MM.1S (cell line): ENCODE measurements at regions not wholly inside any gene's neighbourhood (a gene's known extent, or its start where the extent isn't known, plus 50 kb on each side); places are given as distances from the start of the nearest gene placed in this dataset.

Experiments
- DNase-seq: peaks from one replicate; pipeline ENCODE4 v3.0.0-alpha.2; 2015
- H2AFZ ChIP-seq: fragments of 300-600 bp; sonication (generic); 2 replicates; pipeline ENCODE4 v1.6.0; 2016; ENCODE audit warnings: antibody characterized with exemption, low read length
- H3F3A ChIP-seq: fragments of 300-600 bp; sonication (generic); 2 replicates; pipeline ENCODE4 v1.6.1; 2016; ENCODE audit warnings: mild to moderate bottlenecking, antibody characterized with exemption, low read length, moderate library complexity, mixed read lengths; ENCODE audit not compliant: insufficient read depth
- H3K27ac ChIP-seq: fragments of 300-600 bp; sonication (generic); 2 replicates; pipeline ENCODE4 v1.5.1; 2016; ENCODE audit warnings: mild to moderate bottlenecking, low read length
- H3K27me3 ChIP-seq: fragments of 300-600 bp; sonication (generic); replicated peaks from 2 replicates; pipeline ENCODE4 v1.6.0; 2016; ENCODE audit warnings: low read length; ENCODE audit not compliant: insufficient read depth
- H3K36me3 ChIP-seq: fragments of 300-600 bp; sonication (generic); replicated peaks from 2 replicates; pipeline ENCODE4 v1.6.1; 2016; ENCODE audit warnings: mild to moderate bottlenecking, low read length, mixed read lengths; ENCODE audit not compliant: insufficient read depth
- H3K4me1 ChIP-seq: fragments of 300-600 bp; sonication (generic); 2 replicates; pipeline ENCODE4 v1.6.1; 2016; ENCODE audit warnings: low read length, mixed read lengths
- H3K4me2 ChIP-seq: fragments of 300-600 bp; sonication (generic); 2 replicates; pipeline ENCODE4 v1.6.0; 2016; ENCODE audit warnings: low read depth, low read length
- H3K4me3 ChIP-seq: fragments of 300-600 bp; sonication (generic); 2 replicates; pipeline ENCODE4 v1.5.1; 2016; ENCODE audit warnings: low read length, mixed read lengths
- H3K79me2 ChIP-seq: fragments of 300-600 bp; sonication (generic); 2 replicates; pipeline ENCODE4 v1.6.1; 2016; ENCODE audit warnings: mixed run types, low read length, mixed read lengths
- H3K9ac ChIP-seq: fragments of 300-600 bp; sonication (generic); 2 replicates; pipeline ENCODE4 v1.6.1; 2016; ENCODE audit warnings: low read length, mixed read lengths
- H3K9me2 ChIP-seq: fragments of 300-600 bp; sonication (generic); replicated peaks from 2 replicates; pipeline ENCODE4 v1.6.1; 2016; ENCODE audit warnings: mild to moderate bottlenecking, low read length, mixed read lengths; ENCODE audit not compliant: insufficient read depth
- H3K9me3 ChIP-seq: fragments of 300-600 bp; sonication (generic); replicated peaks from 2 replicates; pipeline ENCODE4 v1.6.1; 2016; ENCODE audit warnings: mild to moderate bottlenecking, low read length, mixed read lengths; ENCODE audit not compliant: insufficient read depth
- H4K20me1 ChIP-seq: fragments of 300-600 bp; sonication (generic); 2 replicates; pipeline ENCODE4 v1.6.1; 2016; ENCODE audit warnings: mild to moderate bottlenecking, low read length, moderate library complexity, mixed read lengths; ENCODE audit not compliant: insufficient read depth
- EZH2 ChIP-seq: fragments of 300-600 bp; sonication (generic); optimal IDR thresholded peaks from 2 replicates; pipeline ENCODE3; 2017; ENCODE audit warnings: low read depth, mild to moderate bottlenecking, antibody characterized with exemption, low read length, mixed read lengths
- EZH2phosphoT487 ChIP-seq: fragments of 300-600 bp; sonication (generic); IDR thresholded peaks from 2 replicates; pipeline ENCODE4 v1.6.1; 2018; ENCODE audit warnings: antibody characterized with exemption, low read length
- TF ChIP-seq, protein P1 (sequence below): fragments of 300-600 bp; sonication (generic); IDR thresholded peaks from 2 replicates; pipeline ENCODE4 v1.5.1; 2016; ENCODE audit warnings: antibody characterized with exemption, low read length, mixed read lengths

DNA sequence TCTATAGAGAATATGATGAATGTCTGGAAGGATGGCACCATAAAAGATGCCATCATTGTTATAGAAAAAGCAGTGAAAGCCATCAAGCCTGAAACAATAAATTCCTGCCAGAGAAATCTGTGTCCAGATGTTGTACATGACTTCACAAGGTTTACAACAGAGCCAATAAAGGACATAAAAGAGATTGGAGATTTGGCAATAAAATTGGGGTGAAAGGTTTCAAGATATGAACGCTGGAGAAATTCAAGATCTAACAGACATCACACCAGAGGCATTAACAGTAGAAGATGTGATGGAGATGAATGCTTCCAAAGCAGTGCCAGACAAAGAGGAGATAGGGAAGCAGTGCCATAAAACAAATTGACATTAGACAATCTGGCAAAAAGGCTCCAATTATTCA lies 518.8 kb upstream of the ACVR2A start:
- H2AFZ ChIP-seq: no peak overlapping the region

DNA sequence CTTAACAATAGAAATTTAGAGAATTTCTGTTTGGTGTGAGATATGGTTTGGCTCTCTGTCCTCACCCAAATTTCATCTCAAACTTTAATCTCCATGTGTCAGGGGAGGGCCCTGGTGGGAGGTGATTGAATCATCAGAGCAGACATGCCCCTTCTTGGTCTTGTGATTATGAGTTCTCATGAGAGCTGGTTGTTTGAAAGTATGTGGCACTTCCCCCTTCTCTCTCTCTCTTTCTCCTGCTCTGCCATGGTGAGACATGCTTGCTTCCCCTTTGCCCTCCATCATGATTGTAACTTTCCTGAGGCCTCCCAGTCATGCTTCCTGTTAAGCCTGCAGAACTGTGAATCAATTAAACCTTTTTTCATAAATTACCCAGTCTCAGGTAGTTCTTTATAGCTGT lies 524.7 kb upstream of the ACVR2A start:
- H3K9me2 ChIP-seq: no peaks in the 10 kb centered on the region
- no peaks in the 10 kb centered on the region for H3K79me2 ChIP-seq
- no peak overlapping the region for H2AFZ ChIP-seq
- H3F3A ChIP-seq: no peaks in the 10 kb centered on the region
- H3K27ac ChIP-seq: no peak overlapping the region
- H3K4me1 ChIP-seq: no peaks in the 10 kb centered on the region
- no peaks in the 10 kb centered on the region for H3K27me3 ChIP-seq
- H3K36me3 ChIP-seq: no peaks in the 10 kb centered on the region
- no peaks in the 10 kb centered on the region for H3K9me3 ChIP-seq
- TF ChIP-seq, protein P1, sequence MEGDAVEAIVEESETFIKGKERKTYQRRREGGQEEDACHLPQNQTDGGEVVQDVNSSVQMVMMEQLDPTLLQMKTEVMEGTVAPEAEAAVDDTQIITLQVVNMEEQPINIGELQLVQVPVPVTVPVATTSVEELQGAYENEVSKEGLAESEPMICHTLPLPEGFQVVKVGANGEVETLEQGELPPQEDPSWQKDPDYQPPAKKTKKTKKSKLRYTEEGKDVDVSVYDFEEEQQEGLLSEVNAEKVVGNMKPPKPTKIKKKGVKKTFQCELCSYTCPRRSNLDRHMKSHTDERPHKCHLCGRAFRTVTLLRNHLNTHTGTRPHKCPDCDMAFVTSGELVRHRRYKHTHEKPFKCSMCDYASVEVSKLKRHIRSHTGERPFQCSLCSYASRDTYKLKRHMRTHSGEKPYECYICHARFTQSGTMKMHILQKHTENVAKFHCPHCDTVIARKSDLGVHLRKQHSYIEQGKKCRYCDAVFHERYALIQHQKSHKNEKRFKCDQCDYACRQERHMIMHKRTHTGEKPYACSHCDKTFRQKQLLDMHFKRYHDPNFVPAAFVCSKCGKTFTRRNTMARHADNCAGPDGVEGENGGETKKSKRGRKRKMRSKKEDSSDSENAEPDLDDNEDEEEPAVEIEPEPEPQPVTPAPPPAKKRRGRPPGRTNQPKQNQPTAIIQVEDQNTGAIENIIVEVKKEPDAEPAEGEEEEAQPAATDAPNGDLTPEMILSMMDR: no peak
- no peak for TF ChIP-seq EZH2
- no peak for TF ChIP-seq EZH2phosphoT487
- H3K4me2 ChIP-seq: no peak overlapping the region
- no peaks in the 10 kb centered on the region for H4K20me1 ChIP-seq
- H3K4me3 ChIP-seq: no peak overlapping the region
- H3K9ac ChIP-seq: no peak overlapping the region
- no peak for DNase-seq

More for the DNA sequence above, 518.8 kb upstream of the ACVR2A start:
- no peak overlapping the region for H3K27ac ChIP-seq
- TF ChIP-seq, protein P1: no peak
- TF ChIP-seq EZH2: no peak
- TF ChIP-seq EZH2phosphoT487: no peak
- no peak overlapping the region for H3K9ac ChIP-seq
- no peaks in the 10 kb centered on the region for H3K79me2 ChIP-seq
- no peaks in the 10 kb centered on the region for H3K36me3 ChIP-seq
- no peak overlapping the region for H3K4me3 ChIP-seq
- H3K4me2 ChIP-seq: no peak overlapping the region
- no peaks in the 10 kb centered on the region; the same call in 1 of the 2 replicates for H3F3A ChIP-seq
- no peaks in the 10 kb centered on the region for H3K9me3 ChIP-seq
- H3K4me1 ChIP-seq: peaks cover 7% of the 10 kb centered on the region
- no peaks in the 10 kb centered on the region for H4K20me1 ChIP-seq
- no peaks in the 10 kb centered on the region for H3K27me3 ChIP-seq
- DNase-seq: no peak
- H3K9me2 ChIP-seq: no peaks in the 10 kb centered on the region

DNA sequence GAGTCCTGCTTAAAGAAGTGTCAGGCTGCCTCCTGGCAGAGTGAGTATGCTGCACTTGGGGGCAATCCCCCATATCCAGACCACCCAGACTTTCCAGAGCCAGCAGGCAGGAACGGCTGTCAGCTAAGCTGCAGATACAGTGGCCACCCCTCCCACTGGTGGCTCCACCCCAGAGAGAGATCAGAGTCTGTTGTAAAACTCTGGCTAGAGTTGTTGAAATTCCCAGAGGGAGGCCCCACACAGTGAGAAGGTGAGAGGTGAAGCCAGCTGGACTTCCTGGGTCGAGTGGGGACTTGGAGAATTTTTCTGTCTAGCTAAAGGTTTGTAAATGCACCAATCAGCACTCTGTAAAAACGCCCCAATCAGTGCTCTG lies 533.8 kb upstream of the ACVR2A start:
- no peak overlapping the region for H2AFZ ChIP-seq
- H3K9ac ChIP-seq: no peak overlapping the region
- no peak overlapping the region for H3K4me3 ChIP-seq
- no peaks in the 10 kb centered on the region for H3K79me2 ChIP-seq
- TF ChIP-seq EZH2 (no peak), EZH2phosphoT487 (no peak)
- TF ChIP-seq, protein P1: no peak
- no peaks in the 10 kb centered on the region for H3K36me3 ChIP-seq
- H3K9me2 ChIP-seq: no peaks in the 10 kb centered on the region
- no peaks in the 10 kb centered on the region for H3F3A ChIP-seq
- no peak overlapping the region for H3K27ac ChIP-seq
- DNase-seq: no peak
- no peaks in the 10 kb centered on the region for H3K9me3 ChIP-seq
- no peak overlapping the region for H3K4me2 ChIP-seq
- H3K27me3 ChIP-seq: no peaks in the 10 kb centered on the region
- H3K4me1 ChIP-seq: peaks cover 4% of the 10 kb centered on the region; the same call in 1 of the 2 replicates
- no peaks in the 10 kb centered on the region for H4K20me1 ChIP-seq
